ENCODE measurements at regions not wholly inside any gene's neighbourhood (a gene's known extent, or its start where the extent isn't known, plus 50 kb on each side); places are given as distances from the start of the nearest gene placed in this dataset.

DNA sequence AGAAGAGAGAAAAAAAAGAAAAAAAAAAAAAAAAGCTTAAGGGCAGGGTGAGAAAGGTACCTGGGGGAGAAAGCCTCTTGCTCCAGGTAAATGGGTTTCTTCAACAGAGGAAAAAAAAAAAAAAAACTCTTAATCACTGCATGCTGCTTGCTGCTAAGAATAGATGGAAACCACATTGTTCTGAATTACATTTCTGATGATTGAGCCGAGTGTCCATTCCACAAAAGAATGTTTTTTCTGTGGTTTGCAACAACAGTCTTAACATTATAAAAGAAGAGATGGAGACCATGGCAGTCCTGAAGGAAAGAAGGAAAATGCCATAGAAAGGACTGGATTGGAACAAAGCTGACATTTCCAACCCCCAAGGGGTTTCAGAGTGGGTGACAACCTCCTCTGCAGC, 1312.7 kb downstream of the SLITRK1 start:
- no peak for TF ChIP-seq NFXL1 (IDR thresholded peaks at IDR 0.05; ENCODE audit: borderline replicate concordance)
- TF ChIP-seq NR2F1 (conservative IDR thresholded peaks at IDR 0.05) = no peak
- no peak for TF ChIP-seq SP1 (IDR thresholded peaks at IDR 0.05; ENCODE audit: low read depth, low read length)
- no peak for TF ChIP-seq SUZ12 (IDR thresholded peaks at IDR 0.05; ENCODE audit: unreplicated experiment)
- no peak for TF ChIP-seq HDAC6 (IDR thresholded peaks at IDR 0.05; ENCODE audit: unreplicated experiment)
- TF ChIP-seq, protein P1, sequence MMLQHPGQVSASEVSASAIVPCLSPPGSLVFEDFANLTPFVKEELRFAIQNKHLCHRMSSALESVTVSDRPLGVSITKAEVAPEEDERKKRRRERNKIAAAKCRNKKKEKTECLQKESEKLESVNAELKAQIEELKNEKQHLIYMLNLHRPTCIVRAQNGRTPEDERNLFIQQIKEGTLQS (IDR thresholded peaks at IDR 0.05; ENCODE audit: borderline replicate concordance, extremely low read depth, low read depth, low read length) = no peak
- TF ChIP-seq SMAD1 (IDR thresholded peaks at IDR 0.05; ENCODE audit: low read depth, partially characterized antibody) = no peak
- TF ChIP-seq POLR2A (IDR thresholded peaks at IDR 0.05; ENCODE audit: low read depth, low read length) = no peak

All from GM12878 (cell line).